ENCODE measurements at regions not wholly inside any gene's neighbourhood (a gene's known extent, or its start where the extent isn't known, plus 50 kb on each side); places are given as distances from the start of the nearest gene placed in this dataset.

DNA sequence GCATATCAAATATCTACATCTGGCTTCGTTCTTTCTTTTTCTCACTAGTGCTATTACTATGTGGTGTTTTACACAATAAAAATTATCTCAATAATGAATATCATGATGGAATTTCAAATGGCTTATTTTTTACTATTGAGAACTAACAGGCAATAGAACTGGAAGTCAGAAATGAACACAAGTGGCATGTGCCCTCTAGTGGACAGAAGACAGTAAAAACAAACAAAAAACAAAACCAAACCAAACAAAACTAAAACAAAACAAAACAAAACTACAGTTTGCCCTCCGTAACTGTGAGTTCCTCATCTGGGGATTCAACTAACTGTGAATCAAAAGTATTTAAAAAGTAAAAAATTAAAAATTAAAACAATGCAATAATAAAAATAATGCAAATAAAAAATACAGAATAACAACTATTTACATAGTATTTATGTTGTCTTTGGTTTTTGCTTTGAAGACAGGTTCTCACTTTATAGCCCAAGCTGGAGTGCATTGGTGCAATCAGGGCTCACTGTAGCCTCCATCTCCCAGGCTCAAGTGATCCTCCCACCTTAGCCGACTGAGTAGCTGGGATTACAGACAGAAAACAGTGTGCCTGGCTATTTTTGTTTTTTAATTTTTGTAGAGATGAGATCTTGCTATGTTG is 195.6 kb upstream of the TACR3 start:
- no peaks in the 10 kb centered on the region for H3K4me1 Mint-ChIP-seq (ENCODE audit: low read depth)

DNA sequence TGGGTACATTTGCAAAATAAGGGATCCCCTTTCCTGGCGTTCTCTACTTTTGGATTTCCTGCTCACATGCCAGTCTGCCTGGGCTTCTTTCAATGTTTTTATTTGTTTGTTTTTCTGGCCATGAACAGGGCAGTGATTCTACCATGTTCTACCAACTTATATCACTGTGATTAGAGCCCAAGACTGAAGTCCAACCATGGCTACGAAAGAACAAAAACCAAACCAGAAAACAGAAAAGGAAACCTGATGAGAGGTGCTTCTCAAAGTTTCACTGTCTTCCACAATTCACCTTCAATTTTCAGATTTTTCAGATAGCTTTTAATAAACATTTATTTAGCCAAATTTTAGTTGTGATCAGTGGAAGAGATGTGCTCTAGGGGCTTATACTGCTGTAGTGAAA is 187.6 kb upstream of the TACR3 start:
- Mint-ChIP-seq H3K27ac (no peak overlapping the region), H3K27me3 (ENCODE audit: low read depth) (no peaks in the 10 kb centered on the region), H3K4me3 (no peak overlapping the region), H3K36me3 (ENCODE audit: insufficient read depth in 2 of 2) (no peaks in the 10 kb centered on the region), H3K4me1 (ENCODE audit: low read depth) (no peaks in the 10 kb centered on the region), H3K9me3 (no peaks in the 10 kb centered on the region)
- DNase-seq: no peak
- ATAC-seq (replicated peaks in 1 of 2): no peak

More for the DNA sequence above, 195.6 kb upstream of the TACR3 start:
- H3K27me3 Mint-ChIP-seq (ENCODE audit: low read depth): no peaks in the 10 kb centered on the region
- no peaks in the 10 kb centered on the region for H3K36me3 Mint-ChIP-seq (ENCODE audit: insufficient read depth in 2 of 2)
- ATAC-seq (replicated peaks in 1 of 2): no peak
- no peak for DNase-seq
- no peak overlapping the region for H3K27ac Mint-ChIP-seq
- H3K9me3 Mint-ChIP-seq: no peaks in the 10 kb centered on the region
- no peak overlapping the region for H3K4me3 Mint-ChIP-seq

DNA sequence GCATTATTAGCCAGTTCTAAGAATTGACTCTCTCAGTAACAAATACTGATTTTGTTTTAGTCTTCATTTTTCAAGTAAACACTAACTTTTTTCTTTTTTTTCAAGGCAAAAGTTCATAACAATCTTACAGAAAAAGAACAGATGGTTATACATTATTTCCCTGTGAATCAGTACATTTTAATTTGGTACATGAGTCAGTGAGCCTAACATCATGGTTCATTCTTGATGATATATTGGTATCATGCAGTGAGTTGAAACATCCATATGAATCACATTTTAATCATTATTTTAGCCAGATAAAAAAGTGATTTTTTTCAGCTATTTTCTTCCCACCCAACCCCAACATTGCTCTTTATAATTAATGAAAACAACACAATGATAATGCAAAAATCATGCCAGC is 184.3 kb upstream of the TACR3 start:
- H3K9me3 Mint-ChIP-seq: peaks cover 6 to 10% of the 10 kb centered on the region in 2 donors
- no peaks in the 10 kb centered on the region for H3K4me1 Mint-ChIP-seq (ENCODE audit: low read depth)
- no peak overlapping the region for H3K27ac Mint-ChIP-seq
- no peak for DNase-seq
- no peak overlapping the region for H3K4me3 Mint-ChIP-seq
- H3K36me3 Mint-ChIP-seq (ENCODE audit: insufficient read depth in 2 of 2): no peaks in the 10 kb centered on the region
- H3K27me3 Mint-ChIP-seq (ENCODE audit: low read depth): no peaks in the 10 kb centered on the region
- no peak for ATAC-seq (replicated peaks in 1 of 2)

DNA sequence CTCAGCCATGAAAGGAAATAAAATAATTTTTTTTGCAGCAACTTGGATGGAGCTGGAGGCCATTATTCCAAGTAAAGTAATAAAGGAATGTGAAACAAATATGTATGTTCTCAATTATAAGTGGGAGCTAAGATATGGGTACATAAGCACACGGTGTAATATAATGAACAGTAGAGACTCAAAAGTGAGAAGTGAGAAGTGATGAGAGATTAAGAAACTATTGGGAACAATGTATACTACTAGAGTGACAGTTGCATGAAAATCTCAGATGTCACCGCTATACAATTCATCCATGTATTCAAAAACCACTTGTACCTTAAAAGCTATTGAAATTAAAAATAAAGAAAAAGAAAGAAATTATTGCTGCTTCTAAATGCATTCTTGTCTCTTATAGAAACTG is 182.9 kb upstream of the TACR3 start:
- Mint-ChIP-seq H3K9me3 (peaks cover 6 to 10% of the 10 kb centered on the region in 2 donors), H3K36me3 (ENCODE audit: insufficient read depth in 2 of 2) (no peaks in the 10 kb centered on the region), H3K27ac (no peak overlapping the region), H3K27me3 (ENCODE audit: low read depth) (no peaks in the 10 kb centered on the region), H3K4me1 (ENCODE audit: low read depth) (no peaks in the 10 kb centered on the region), H3K4me3 (no peak overlapping the region)
- ATAC-seq (replicated peaks in 1 of 2) (no peak), DNase-seq (no peak)

DNA sequence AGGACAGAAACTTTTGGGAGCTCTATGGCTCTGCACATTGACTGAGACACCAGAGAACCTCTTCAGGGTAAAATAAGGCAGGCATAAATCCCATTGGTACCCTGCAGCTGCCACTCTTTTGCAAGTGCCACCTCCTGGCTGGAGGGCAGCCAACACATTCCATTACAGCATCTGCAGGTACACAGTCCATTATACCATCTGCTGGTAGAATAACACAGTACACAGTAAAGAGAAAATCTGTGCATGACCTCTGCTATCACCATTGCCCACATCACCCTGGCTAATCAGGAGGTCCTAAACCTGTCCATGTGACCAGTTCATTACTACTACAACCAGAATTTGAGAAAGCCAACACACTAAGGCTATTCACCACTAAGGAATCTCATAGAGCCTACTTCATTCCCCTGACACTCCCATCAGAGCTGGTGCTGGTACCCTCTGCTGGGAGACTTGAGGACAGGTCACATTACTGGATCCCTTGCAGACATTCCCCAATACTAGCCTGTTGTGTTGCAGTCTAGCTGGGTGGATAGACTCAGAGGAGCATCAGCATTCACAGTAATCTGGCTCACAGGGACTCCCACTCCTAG is 176.2 kb upstream of the TACR3 start:
- Mint-ChIP-seq H3K27me3 (ENCODE audit: low read depth) (no peaks in the 10 kb centered on the region), H3K9me3 (peaks cover 2 to 3% of the 10 kb centered on the region in 2 donors), H3K4me1 (ENCODE audit: low read depth) (no peaks in the 10 kb centered on the region)

DNA sequence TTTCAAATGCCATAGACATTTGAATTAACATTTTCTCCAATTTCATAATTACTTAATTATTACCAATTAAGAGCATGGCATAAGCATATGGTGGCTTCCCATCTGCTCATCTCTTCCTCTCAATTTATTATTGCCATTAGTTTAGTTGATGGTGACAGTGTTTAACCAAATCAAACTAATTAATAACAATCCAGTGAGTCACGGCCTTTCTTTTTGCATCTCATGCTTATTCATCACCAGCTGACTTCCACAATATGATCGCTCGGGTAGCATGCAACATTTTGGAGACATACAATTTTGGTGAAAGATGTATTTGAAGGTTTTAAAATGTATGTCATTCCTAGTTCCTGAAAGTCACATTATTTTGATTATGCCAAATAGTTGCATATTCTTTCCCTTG is 172.8 kb upstream of the TACR3 start:
- Mint-ChIP-seq H3K4me1 (ENCODE audit: low read depth) (no peaks in the 10 kb centered on the region), H3K27me3 (ENCODE audit: low read depth) (no peaks in the 10 kb centered on the region), H3K36me3 (ENCODE audit: insufficient read depth in 2 of 2) (no peaks in the 10 kb centered on the region), H3K9me3 (peaks cover 2% of the 10 kb centered on the region in 2 donors), H3K4me3 (no peak overlapping the region), H3K27ac (no peak overlapping the region)
- DNase-seq (no peak), ATAC-seq (replicated peaks in 1 of 2) (no peak)

More for the DNA sequence above, 176.2 kb upstream of the TACR3 start:
- no peak overlapping the region for H3K4me3 Mint-ChIP-seq
- DNase-seq (no peak), ATAC-seq (replicated peaks in 1 of 2) (no peak)
- no peaks in the 10 kb centered on the region for H3K36me3 Mint-ChIP-seq (ENCODE audit: insufficient read depth in 2 of 2)
- H3K27ac Mint-ChIP-seq: no peak overlapping the region

DNA sequence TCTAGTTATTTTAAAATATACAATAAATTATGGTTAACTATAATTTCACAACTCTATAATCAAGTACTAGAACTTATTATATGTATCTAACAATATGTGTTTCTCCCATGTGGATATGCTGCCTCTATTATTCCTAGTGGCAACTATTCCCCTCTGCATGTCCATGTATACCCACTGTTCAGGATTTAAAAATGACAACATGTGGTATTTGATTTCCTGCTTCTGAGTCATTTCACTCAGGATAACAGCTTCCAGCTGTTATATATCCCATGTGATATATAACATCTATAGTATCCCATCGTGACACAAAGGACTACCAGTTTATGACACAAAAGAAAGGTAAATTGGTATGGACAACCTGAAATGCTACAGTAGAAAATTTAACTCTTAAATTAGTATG is 167.4 kb upstream of the TACR3 start:
- no peak overlapping the region for H3K27ac Mint-ChIP-seq
- no peaks in the 10 kb centered on the region for H3K27me3 Mint-ChIP-seq (ENCODE audit: low read depth)
- H3K4me1 Mint-ChIP-seq (ENCODE audit: low read depth): no peaks in the 10 kb centered on the region
- H3K9me3 Mint-ChIP-seq: peaks cover 0 to 2% of the 10 kb centered on the region in 2 donors
- ATAC-seq (replicated peaks in 1 of 2) (no peak), DNase-seq (no peak)
- H3K4me3 Mint-ChIP-seq: no peak overlapping the region
- H3K36me3 Mint-ChIP-seq (ENCODE audit: insufficient read depth in 2 of 2): no peaks in the 10 kb centered on the region

DNA sequence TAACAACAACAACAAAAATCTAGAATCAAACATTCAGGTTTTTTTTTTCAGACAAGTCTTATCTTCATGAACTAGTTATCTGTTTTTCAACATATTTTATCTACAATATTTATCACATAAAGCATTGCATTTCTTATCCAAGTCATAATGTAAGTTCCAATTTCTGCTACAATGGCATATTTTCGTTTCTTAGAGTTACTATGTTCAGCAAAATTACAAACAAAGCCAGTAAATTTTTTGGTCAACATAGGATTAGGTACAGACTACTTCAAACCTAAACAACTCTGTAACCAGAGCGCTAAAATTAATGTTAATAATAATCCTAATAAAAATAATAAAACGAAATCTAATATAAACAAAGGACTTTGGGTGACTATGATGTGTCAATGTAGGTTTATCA is 165.4 kb upstream of the TACR3 start:
- ATAC-seq (replicated peaks in 1 of 2) (no peak), DNase-seq (no peak)
- Mint-ChIP-seq H3K27me3 (ENCODE audit: low read depth) (no peaks in the 10 kb centered on the region), H3K4me3 (no peak overlapping the region), H3K27ac (no peak overlapping the region), H3K36me3 (ENCODE audit: insufficient read depth in 2 of 2) (no peaks in the 10 kb centered on the region), H3K4me1 (ENCODE audit: low read depth) (no peaks in the 10 kb centered on the region), H3K9me3 (peaks cover 0 to 2% of the 10 kb centered on the region in 2 donors)

DNA sequence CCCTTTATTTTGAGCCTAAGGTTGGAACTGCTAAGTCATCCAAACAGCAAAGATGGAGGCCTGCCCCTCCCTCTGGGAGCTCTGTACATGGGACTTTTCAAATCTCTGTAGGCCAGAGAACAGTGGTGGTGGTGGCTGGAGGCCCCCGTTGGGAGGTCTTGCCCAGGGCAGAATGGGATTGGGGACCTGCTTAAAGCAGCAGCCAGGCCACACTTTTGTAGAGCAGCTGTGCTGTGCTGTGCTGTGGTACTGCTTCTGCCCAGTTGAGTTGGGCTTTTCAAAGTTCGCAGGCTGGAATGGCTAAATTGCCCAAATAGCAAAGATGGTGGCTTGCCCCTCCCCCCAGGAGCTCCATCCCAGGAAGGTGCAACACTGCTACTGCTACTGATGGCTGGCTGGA is 147.5 kb upstream of the TACR3 start:
- H3K9me3 Mint-ChIP-seq: peaks cover 2 to 13% of the 10 kb centered on the region in 2 donors
- H3K27ac Mint-ChIP-seq: no peak overlapping the region
- H3K36me3 Mint-ChIP-seq (ENCODE audit: insufficient read depth in 2 of 2): no peaks in the 10 kb centered on the region
- ATAC-seq (replicated peaks in 1 of 2) (no peak), DNase-seq (no peak)
- no peaks in the 10 kb centered on the region for H3K27me3 Mint-ChIP-seq (ENCODE audit: low read depth)
- H3K4me3 Mint-ChIP-seq: no peak overlapping the region
- no peaks in the 10 kb centered on the region for H3K4me1 Mint-ChIP-seq (ENCODE audit: low read depth)

DNA sequence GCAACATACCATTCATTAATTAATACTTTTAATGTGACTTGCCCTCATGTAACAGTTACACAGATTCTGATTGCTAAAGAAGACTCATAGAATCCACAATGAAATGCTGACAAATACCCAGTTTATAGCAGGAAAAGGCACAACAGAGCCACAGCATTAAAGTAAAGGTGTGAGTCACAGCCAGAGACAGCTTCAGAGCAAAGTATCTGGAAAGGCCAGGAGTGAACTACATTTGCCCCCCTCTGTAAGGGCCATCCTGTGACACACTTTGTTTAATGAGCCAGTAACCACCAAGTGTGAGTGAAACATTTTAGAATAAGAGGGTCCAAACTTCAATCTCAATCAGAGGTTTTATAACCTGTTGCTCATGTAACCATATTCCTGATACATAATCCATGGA is 133.8 kb upstream of the TACR3 start:
- no peak for ATAC-seq (replicated peaks in 1 of 2)
- Mint-ChIP-seq H3K36me3 (ENCODE audit: insufficient read depth in 2 of 2) (no peaks in the 10 kb centered on the region), H3K9me3 (peaks cover 3 to 10% of the 10 kb centered on the region in 2 donors), H3K27ac (no peak overlapping the region), H3K27me3 (ENCODE audit: low read depth) (no peaks in the 10 kb centered on the region), H3K4me3 (no peak overlapping the region), H3K4me1 (ENCODE audit: low read depth) (no peaks in the 10 kb centered on the region)
- no peak for DNase-seq

DNA sequence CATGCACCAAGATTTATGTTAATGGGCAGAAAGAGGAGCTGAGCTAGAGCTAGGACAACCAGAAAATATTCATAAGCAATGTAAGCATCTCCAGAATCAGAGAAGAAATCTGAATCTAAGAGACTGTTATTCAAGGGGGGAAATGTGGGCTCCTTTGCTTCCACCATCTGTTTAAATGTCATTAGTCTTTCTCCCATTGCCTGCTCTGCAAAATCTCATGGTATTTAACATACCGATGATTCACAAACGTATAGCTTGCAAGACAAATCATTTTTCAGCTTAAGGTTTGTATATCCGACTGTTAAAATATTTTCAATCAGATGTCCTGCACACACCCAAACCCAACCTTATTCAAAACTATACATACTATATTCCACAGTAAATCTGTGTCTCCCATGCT is 133.4 kb upstream of the TACR3 start:
- ATAC-seq (replicated peaks in 1 of 2): no peak
- DNase-seq: no peak
- Mint-ChIP-seq H3K27me3 (ENCODE audit: low read depth) (no peaks in the 10 kb centered on the region), H3K27ac (no peak overlapping the region), H3K4me1 (ENCODE audit: low read depth) (no peaks in the 10 kb centered on the region), H3K36me3 (ENCODE audit: insufficient read depth in 2 of 2) (no peaks in the 10 kb centered on the region), H3K9me3 (peaks cover 3 to 12% of the 10 kb centered on the region in 2 donors), H3K4me3 (no peak overlapping the region)

DNA sequence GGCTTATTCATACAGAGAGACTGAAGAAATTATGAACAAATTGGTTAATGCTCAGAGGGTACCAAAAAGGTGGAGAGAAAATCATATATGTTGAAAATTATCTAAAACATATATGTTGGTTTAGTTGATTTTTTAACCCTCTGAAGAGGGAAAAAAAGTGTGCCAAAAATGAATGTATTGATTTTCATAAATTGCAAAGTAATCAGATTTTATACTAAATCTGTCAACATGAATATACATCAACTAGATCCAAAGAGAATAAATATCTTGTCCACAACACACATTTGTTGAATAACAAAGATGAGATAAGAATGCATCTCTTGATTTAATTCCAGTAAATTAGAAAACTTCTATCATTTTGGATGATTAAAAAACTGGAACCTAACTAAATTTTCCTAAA is 125.3 kb upstream of the TACR3 start:
- no peak overlapping the region for H3K27ac Mint-ChIP-seq
- ATAC-seq (replicated peaks in 1 of 2): no peak
- peaks cover 8 to 12% of the 10 kb centered on the region in 2 donors for H3K9me3 Mint-ChIP-seq
- H3K4me1 Mint-ChIP-seq (ENCODE audit: low read depth): no peaks in the 10 kb centered on the region
- H3K27me3 Mint-ChIP-seq (ENCODE audit: low read depth): no peaks in the 10 kb centered on the region
- H3K4me3 Mint-ChIP-seq: no peak overlapping the region
- DNase-seq: no peak
- H3K36me3 Mint-ChIP-seq (ENCODE audit: insufficient read depth in 2 of 2): peaks cover 0 to 1% of the 10 kb centered on the region in 2 donors

DNA sequence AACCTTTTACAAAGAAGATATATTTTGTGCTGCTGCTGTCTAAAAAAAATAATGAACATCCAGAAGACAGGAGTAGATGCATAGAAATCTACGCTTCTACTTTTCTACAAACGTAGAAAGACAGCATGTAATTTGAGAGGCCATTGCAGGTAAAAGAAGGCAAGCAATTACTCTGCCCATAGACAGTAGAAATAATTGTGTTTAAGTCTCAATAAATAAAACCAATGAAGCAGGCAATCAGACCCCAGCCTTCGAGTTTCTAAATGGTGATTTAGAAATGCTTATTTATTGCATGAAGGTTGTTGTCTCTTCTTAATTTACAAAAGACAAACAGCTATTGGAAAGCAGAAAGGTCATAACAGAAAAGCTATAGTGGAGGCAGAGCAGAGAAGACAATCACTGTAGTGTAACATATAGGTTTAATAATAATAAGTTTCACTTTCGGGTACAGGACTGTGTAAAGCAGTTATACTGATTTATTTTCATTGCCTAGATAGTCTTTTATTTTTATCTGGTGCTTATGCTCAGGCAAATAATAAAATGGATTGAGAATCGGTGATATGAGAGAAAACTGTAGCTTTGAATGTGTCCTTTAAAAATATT is 123.0 kb upstream of the TACR3 start:
- DNase-seq (no peak), ATAC-seq (replicated peaks in 1 of 2) (no peak)
- H3K27me3 Mint-ChIP-seq (ENCODE audit: low read depth): no peaks in the 10 kb centered on the region
- no peak overlapping the region for H3K4me3 Mint-ChIP-seq
- peaks cover 4 to 5% of the 10 kb centered on the region in 2 donors for H3K9me3 Mint-ChIP-seq
- no peaks in the 10 kb centered on the region for H3K4me1 Mint-ChIP-seq (ENCODE audit: low read depth)
- H3K36me3 Mint-ChIP-seq (ENCODE audit: insufficient read depth in 2 of 2): peaks cover 0 to 1% of the 10 kb centered on the region in 2 donors
- H3K27ac Mint-ChIP-seq: no peak overlapping the region

DNA sequence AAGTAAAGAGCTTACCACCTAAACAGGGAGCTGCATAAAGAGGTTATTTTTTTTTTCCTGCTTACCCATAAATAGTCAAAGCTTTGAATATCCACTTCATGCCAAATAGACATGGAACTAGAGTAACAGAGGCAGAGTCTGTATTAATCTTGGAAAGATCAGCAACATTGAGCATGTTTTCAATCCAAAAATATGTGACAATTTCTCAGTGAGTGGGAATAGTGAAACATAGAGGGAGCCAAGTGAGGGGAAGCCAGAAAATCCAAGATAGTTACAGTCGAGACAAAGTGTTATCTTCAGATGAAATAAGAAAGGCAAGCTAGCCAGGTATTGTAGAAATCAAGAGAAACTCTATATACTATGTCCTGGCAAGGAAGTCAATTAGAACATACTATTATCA is 122.3 kb upstream of the TACR3 start:
- Mint-ChIP-seq H3K4me1 (ENCODE audit: low read depth) (no peaks in the 10 kb centered on the region), H3K27me3 (ENCODE audit: low read depth) (no peaks in the 10 kb centered on the region), H3K27ac (no peak overlapping the region), H3K9me3 (peaks cover 4 to 5% of the 10 kb centered on the region in 2 donors), H3K4me3 (no peak overlapping the region), H3K36me3 (ENCODE audit: insufficient read depth in 2 of 2) (no peaks in the 10 kb centered on the region)
- ATAC-seq (replicated peaks in 1 of 2) (no peak), DNase-seq (no peak)

Data from activated T-cell treated with anti-CD3 and anti-CD28 coated beads, Interleukin-2, amount 50 U/mL, for 72 hours (primary cell).